Upper lobe of left lung (tissue), 6 donors: ENCODE measurements at regions not wholly inside any gene's neighbourhood (a gene's known extent, or its start where the extent isn't known, plus 50 kb on each side); places are given as distances from the start of the nearest gene placed in this dataset.

Experiments
- ATAC-seq, 2 donors: fragments of 200-7000 bp; cut with Tn5 transposase; one replicate each; pipeline ENCODE4 v1.9.1; 2022; ENCODE audit warnings: mild to moderate bottlenecking in 2 of 2, moderate library complexity in 2 of 2; ENCODE audit not compliant: low FRiP score in 2 of 2
- DNase-seq, 2 donors: peaks; one replicate each; pipeline ENCODE4 v3.0.0-alpha.2; 2019 to 2020
- H3K27ac ChIP-seq, 4 donors: fragments of 200-600 bp; sonication (generic); one replicate each; pipeline ENCODE4 v1.5.1; 2016 to 2019
- H3K27me3 ChIP-seq, 4 donors: fragments of 200-600 bp; sonication (generic); one replicate each; pipeline ENCODE4 v1.5.1; 2017 to 2019
- H3K36me3 ChIP-seq, 4 donors: fragments of 200-600 bp; sonication (generic); one replicate each; pipeline ENCODE4 v1.5.1; 2016 to 2019
- H3K4me1 ChIP-seq, 4 donors: fragments of 200-600 bp; sonication (generic); one replicate each; pipeline ENCODE4 v1.5.1; 2018 to 2019
- H3K4me3 ChIP-seq, 4 donors: fragments of 200-600 bp; sonication (generic); one replicate each; pipeline ENCODE4 v1.5.1; 2017 to 2019; ENCODE audit warnings: mild to moderate bottlenecking in 2 of 4, moderate library complexity in 1 of 4
- H3K9me3 ChIP-seq, 4 donors: fragments of 200-600 bp; sonication (generic); one replicate each; pipeline ENCODE4 v1.5.1; 2018 to 2019
- CTCF ChIP-seq, 6 experiments: fragments of 450-650 bp in 4 of 6; fragments of 200-600 bp in 2 of 6; sonication (generic) in 2 of 6; IDR thresholded peaks; one replicate each; pipeline ENCODE4 v1.5.1; 2016 to 2019; ENCODE audit warnings: antibody characterized with exemption in 6 of 6
- EP300 ChIP-seq, 4 donors: sonication (generic); formaldehyde crosslinking; IDR thresholded peaks; one replicate each; pipeline ENCODE4 v1.5.1; 2017; ENCODE audit warnings: antibody characterized with exemption in 4 of 4, control low read depth in 2 of 4
- POLR2A ChIP-seq, 4 donors: fragments of 450-650 bp; IDR thresholded peaks; one replicate each; pipeline ENCODE4 v1.5.1; 2016 to 2017; ENCODE audit warnings: antibody characterized with exemption in 4 of 4, mild to moderate bottlenecking in 2 of 4
- POLR2AphosphoS5 ChIP-seq, 2 donors: sonication (generic); formaldehyde crosslinking; IDR thresholded peaks; one replicate each; pipeline ENCODE4 v1.5.1; 2017; ENCODE audit warnings: antibody characterized with exemption in 2 of 2
- WGBS, 2 donors: methylation state at CpG; one replicate each; pipeline ENCODE4 v1.1.5; 2017 to 2018; 5-methylcytosine and 5-hydroxymethylcytosine counted together
- donor health status: DM: no; HTN: no; CAD: no; lungs with moderate emphysema.
- donor health status: DM: no; HTN: yes; CAD: no; lungs with severe emphysema.

- no peaks in the 10 kb centered on the region for H3K36me3 ChIP-seq
- H3K9me3 ChIP-seq = no peaks in the 10 kb centered on the region
- ATAC-seq (no peak), DNase-seq (no peak)
- no peak overlapping the region for H3K4me3 ChIP-seq
- WGBS, 2 donors = 100% methylated on average over 1 of the region's 1 CpG
- TF ChIP-seq POLR2AphosphoS5 (IDR thresholded peaks at IDR 0.05) = no peak
- no peak for TF ChIP-seq POLR2A (IDR thresholded peaks at IDR 0.05)
- TF ChIP-seq EP300 (IDR thresholded peaks at IDR 0.05) = no peak
- no peak for TF ChIP-seq CTCF (IDR thresholded peaks at IDR 0.05)
- no peaks in the 10 kb centered on the region for H3K4me1 ChIP-seq
- H3K27ac ChIP-seq = no peak overlapping the region
- H3K27me3 ChIP-seq = no peaks in the 10 kb centered on the region
Observed at GRCh38 chr6:29999416-29999815, 57.1 kb downstream of the HLA-A start.

- no peak for DNase-seq
- TF ChIP-seq POLR2A (IDR thresholded peaks at IDR 0.05) (no peak), POLR2AphosphoS5 (IDR thresholded peaks at IDR 0.05) (no peak), CTCF (IDR thresholded peaks at IDR 0.05) (no peak), EP300 (IDR thresholded peaks at IDR 0.05) (no peak)
- WGBS, 2 donors = 83 to 92% methylated on average over 9 of the region's 9 CpGs
- H3K4me1 ChIP-seq = no peaks in the 10 kb centered on the region
- H3K9me3 ChIP-seq = no peaks in the 10 kb centered on the region
- H3K4me3 ChIP-seq = no peak overlapping the region
- no peak for ATAC-seq
- no peak overlapping the region for H3K27ac ChIP-seq
- no peaks in the 10 kb centered on the region for H3K36me3 ChIP-seq
- H3K27me3 ChIP-seq = no peaks in the 10 kb centered on the region
Observed at GRCh38 chr6:30000156-30000791, 57.9 kb downstream of the HLA-A start.

- Histone ChIP-seq H3K36me3 (no peaks in the 10 kb centered on the region), H3K9me3 (no peaks in the 10 kb centered on the region), H3K4me3 (no peak overlapping the region), H3K4me1 (peaks cover 5 to 16% (median 13%) of the 10 kb centered on the region in 4 donors), H3K27me3 (peaks cover 0 to 3% (median 1%) of the 10 kb centered on the region in 4 donors), H3K27ac (no peak overlapping the region)
- ATAC-seq = no peak
- 68 to 69% methylated on average over 2 to 3 of the region's 3 CpGs for WGBS, 2 donors
- no peak for DNase-seq
- TF ChIP-seq POLR2A (IDR thresholded peaks at IDR 0.05) (no peak), CTCF (IDR thresholded peaks at IDR 0.05) (no peak), EP300 (IDR thresholded peaks at IDR 0.05) (no peak), POLR2AphosphoS5 (IDR thresholded peaks at IDR 0.05) (no peak)
Observed at GRCh38 chr6:30002871-30003270, 58.2 kb upstream of the POLR1H start.

- H3K4me1 ChIP-seq = peaks cover 5 to 16% (median 13%) of the 10 kb centered on the region in 4 donors
- ATAC-seq (no peak), DNase-seq (no peak)
- no peak overlapping the region for H3K4me3 ChIP-seq
- 90 to 94% methylated on average over 3 of the region's 3 CpGs for WGBS, 2 donors
- no peak for TF ChIP-seq POLR2AphosphoS5 (IDR thresholded peaks at IDR 0.05)
- no peak for TF ChIP-seq CTCF (IDR thresholded peaks at IDR 0.05)
- TF ChIP-seq POLR2A (IDR thresholded peaks at IDR 0.05) = no peak
- TF ChIP-seq EP300 (IDR thresholded peaks at IDR 0.05) = no peak
- H3K36me3 ChIP-seq = no peaks in the 10 kb centered on the region
- H3K9me3 ChIP-seq = no peaks in the 10 kb centered on the region
- peaks cover 0 to 3% (median 1%) of the 10 kb centered on the region in 4 donors for H3K27me3 ChIP-seq
- no peak overlapping the region for H3K27ac ChIP-seq
Observed at GRCh38 chr6:30005482-30005881, 55.6 kb upstream of the POLR1H start.
